H1 (cell line): ENCODE measurements at regions not wholly inside any gene's neighbourhood (a gene's known extent, or its start where the extent isn't known, plus 50 kb on each side); places are given as distances from the start of the nearest gene placed in this dataset.
A peak's percentile ranks its signal among the peaks of the same experiment; 100 is the strongest.

Experiments used
- CTCF ChIA-PET: fragments of 300-600 bp; sonication (Branson Sonifier 250); formaldehyde crosslinking; loops from one replicate; lab custom pipeline; 2021; ENCODE audit not compliant: partially characterized antibody; lab: Charles Lee
- POLR2A ChIA-PET: fragments of 300-600 bp; sonication (Branson Sonifier 250); formaldehyde crosslinking; loops from one replicate; lab custom pipeline; 2021; ENCODE audit warnings: inconsistent platforms; ENCODE audit not compliant: partially characterized antibody; lab: Charles Lee
- DNase-seq, 2 experiments: peaks; one replicate each; pipeline versions ENCODE4 v3.0.0 to v3.0.0-alpha.2; 2010 to 2022; ENCODE audit warnings: low spot score in 2 of 2, low read depth in 1 of 2, mixed read lengths in 1 of 2
- FAIRE-seq: peaks from 2 replicates; lab custom pipeline; 2011; peaks lifted over from hg19 to GRCh38; lab: Jason Lieb, UNC
- H2AFZ ChIP-seq: 2 replicates; pipeline ENCODE4 v1.8.1; 2012; ENCODE audit warnings: low read length, inconsistent platforms
- H2AK5ac ChIP-seq: 2 replicates; pipeline ENCODE4 v1.6.1; 2013; ENCODE audit warnings: low read depth, low read length
- H2BK120ac ChIP-seq: replicated peaks from 2 replicates; pipeline ENCODE3; 2013; ENCODE audit warnings: low read depth, low read length, inconsistent platforms
- H2BK12ac ChIP-seq: 2 replicates; pipeline ENCODE4 v1.6.1; 2013; ENCODE audit warnings: low read depth, low read length
- H2BK15ac ChIP-seq: 2 replicates; pipeline ENCODE4 v1.6.1; 2013; ENCODE audit warnings: low read length
- H2BK20ac ChIP-seq: 2 replicates; pipeline ENCODE4 v1.6.1; 2013; ENCODE audit warnings: low read length
- H2BK5ac ChIP-seq: 2 replicates; pipeline ENCODE4 v1.6.1; 2013; ENCODE audit warnings: low read depth, low read length
- H3K14ac ChIP-seq: 2 replicates; pipeline ENCODE4 v1.6.1; 2013; ENCODE audit warnings: inconsistent platforms; ENCODE audit not compliant: insufficient read length
- H3K18ac ChIP-seq: 2 replicates; pipeline ENCODE4 v1.6.1; 2013; ENCODE audit warnings: low read length; ENCODE audit errors: extremely low read depth
- H3K23ac ChIP-seq: 2 replicates; pipeline ENCODE4 v1.6.1; 2013; ENCODE audit warnings: inconsistent platforms; ENCODE audit not compliant: insufficient read length
- H3K23me2 ChIP-seq: 2 replicates; pipeline ENCODE4 v1.6.1; 2013; ENCODE audit warnings: low read depth, low read length
- H3K27ac ChIP-seq: 2 replicates; pipeline ENCODE4 v1.6.1; 2011; ENCODE audit warnings: low read depth, low read length, inconsistent platforms
- H3K27me3 ChIP-seq, 4 experiments: replicated peaks in 1 of 4; 1 replicate in 1 of 4; 2 replicates in 3 of 4; pipeline versions ENCODE4 v1.6.1 to v1.8.1; 2011 to 2013; ENCODE audit warnings: low read length in 3 of 4, mild to moderate bottlenecking in 3 of 4, inconsistent platforms in 2 of 4, mixed read lengths in 2 of 4, moderate library complexity in 1 of 4; ENCODE audit not compliant: control insufficient read depth in 3 of 4, insufficient read depth in 3 of 4; ENCODE audit errors: extremely low read depth in 1 of 4
- H3K36me3 ChIP-seq, 4 experiments: 2 replicates each; pipeline versions ENCODE4 v1.6.1 to v1.8.1; 2011 to 2013; ENCODE audit warnings: mild to moderate bottlenecking in 4 of 4, low read length in 3 of 4, moderate library complexity in 2 of 4, control low read depth in 1 of 4, inconsistent platforms in 1 of 4; ENCODE audit not compliant: insufficient read depth in 4 of 4, control insufficient read depth in 2 of 4
- H3K4ac ChIP-seq: replicated peaks from 2 replicates; pipeline ENCODE3; 2013; ENCODE audit warnings: low read length, low read depth, mixed read lengths, inconsistent platforms; ENCODE audit not compliant: insufficient read length
- H3K4me1 ChIP-seq, 4 experiments: replicated peaks in 1 of 4; 1 replicate in 1 of 4; 2 replicates in 3 of 4; pipeline versions ENCODE4 v1.6.1 to v1.8.1; 2011 to 2013; ENCODE audit warnings: low read length in 3 of 4, inconsistent platforms in 2 of 4, mixed read lengths in 1 of 4; ENCODE audit not compliant: insufficient read depth in 4 of 4, control insufficient read depth in 3 of 4
- H3K4me2 ChIP-seq, 2 experiments: 2 replicates each; pipeline versions ENCODE4 v1.6.1 to v1.8.1; 2011 to 2013; ENCODE audit warnings: low read depth in 2 of 2, low read length in 2 of 2, control low read depth in 1 of 2, inconsistent platforms in 1 of 2, mild to moderate bottlenecking in 1 of 2; ENCODE audit not compliant: insufficient read depth in 1 of 2
- H3K4me3 ChIP-seq, 4 experiments: fragments of 200-600, 300-600 bp in 1 of 4; sonication (generic), shearing (Covaris generic), sonication (Bioruptor Twin) in 1 of 4; 2 replicates each; pipeline versions ENCODE4 v1.5.1 to v1.8.1; 2011 to 2016; ENCODE audit warnings: low read length in 4 of 4, low read depth in 3 of 4, control low read depth in 2 of 4, inconsistent platforms in 2 of 4, mild to moderate bottlenecking in 2 of 4, mixed read lengths in 1 of 4, moderate library complexity in 1 of 4; ENCODE audit not compliant: insufficient read depth in 2 of 4; ENCODE audit errors: extremely low read depth in 1 of 4
- H3K56ac ChIP-seq: replicated peaks from 2 replicates; pipeline ENCODE3; 2013; ENCODE audit warnings: low read depth, mild to moderate bottlenecking, mixed read lengths, low read length, inconsistent platforms; ENCODE audit not compliant: insufficient read length
- H3K79me1 ChIP-seq: 2 replicates; pipeline ENCODE4 v1.6.1; 2013; ENCODE audit warnings: low read depth, low read length, control low read depth
- H3K79me2 ChIP-seq, 2 experiments: 2 replicates each; pipeline versions ENCODE4 v1.6.1 to v1.8.1; 2012 to 2013; ENCODE audit warnings: low read length in 2 of 2, mild to moderate bottlenecking in 2 of 2, inconsistent platforms in 1 of 2; ENCODE audit not compliant: insufficient read depth in 2 of 2, control insufficient read depth in 1 of 2
- H3K9ac ChIP-seq, 4 experiments: replicated peaks in 1 of 4; 1 replicate in 1 of 4; 2 replicates in 3 of 4; pipeline versions ENCODE4 v1.6.1 to v1.8.1; 2011 to 2013; ENCODE audit warnings: low read depth in 3 of 4, low read length in 3 of 4, control low read depth in 2 of 4, mild to moderate bottlenecking in 2 of 4, moderate library complexity in 2 of 4, inconsistent platforms in 1 of 4; ENCODE audit errors: extremely low read depth in 1 of 4
- H3K9me3 ChIP-seq, 2 experiments: 2 replicates each; pipeline versions ENCODE4 v1.6.1 to v1.8.1; 2012 to 2013; ENCODE audit warnings: mild to moderate bottlenecking in 2 of 2, moderate library complexity in 2 of 2, control low read depth in 1 of 2, inconsistent platforms in 1 of 2, low read depth in 1 of 2, low read length in 1 of 2, mixed read lengths in 1 of 2; ENCODE audit not compliant: insufficient read depth in 2 of 2
- H4K20me1 ChIP-seq, 2 experiments: replicated peaks in 1 of 2; 2 replicates each; pipeline versions ENCODE3 to v1.8.1; 2011 to 2013; ENCODE audit warnings: inconsistent platforms in 2 of 2, low read length in 2 of 2, mild to moderate bottlenecking in 1 of 2; ENCODE audit not compliant: insufficient read depth in 2 of 2, control insufficient read depth in 1 of 2
- H4K5ac ChIP-seq: 2 replicates; pipeline ENCODE4 v1.6.1; 2013; ENCODE audit warnings: low read length, low read depth, mixed read lengths, inconsistent platforms; ENCODE audit not compliant: insufficient read length
- H4K8ac ChIP-seq: 2 replicates; pipeline ENCODE4 v1.8.0; 2013; ENCODE audit warnings: mild to moderate bottlenecking, moderate library complexity, low read length, inconsistent platforms; ENCODE audit not compliant: insufficient read depth; ENCODE audit errors: extremely low read depth
- H4K91ac ChIP-seq: replicated peaks from 2 replicates; pipeline ENCODE3; 2013; ENCODE audit warnings: low read length, mixed read lengths, inconsistent platforms; ENCODE audit not compliant: insufficient read length
- MAFK ChIP-seq: IDR thresholded peaks from 2 replicates; pipeline ENCODE4 v1.6.1; 2012; ENCODE audit warnings: low read depth, mild to moderate bottlenecking, improper control_type of control experiment, low read length
- SRF ChIP-seq: IDR thresholded peaks from 2 replicates; pipeline ENCODE4 v1.6.1; 2011; ENCODE audit warnings: mild to moderate bottlenecking, low read depth, low read length, moderate library complexity
- WGBS, 2 experiments: shearing (Covaris generic) in 1 of 2; methylation state at CpG; one replicate each; pipeline versions ENCODE4 v1.1.6 to v1.1.7; 2013 to 2015; ENCODE audit warnings: low lambda C conversion rate in 2 of 2, mixed read lengths in 2 of 2, inconsistent platforms in 1 of 2, low coverage in 1 of 2, missing lambda C conversion rate in 1 of 2; ENCODE audit not compliant: insufficient replicate concordance in 2 of 2, insufficient coverage in 1 of 2, insufficient read length in 1 of 2; ENCODE audit errors: extremely low coverage in 1 of 2, missing lambda C conversion rate in 1 of 2; 5-methylcytosine and 5-hydroxymethylcytosine counted together

- no peaks in the 10 kb centered on the region for H3K79me1 ChIP-seq
- TF ChIP-seq SRF, result no peak
- TF ChIP-seq MAFK, result peak; percentile 68; the same call in 1 of the 2 replicates
- H3K18ac ChIP-seq, result no peak overlapping the region
- no peak for FAIRE-seq
- WGBS, 2 experiments, result 86% methylated on average over 1 of the region's 1 CpG; no CpG with 5 or more reads in 1 of the 2 experiments
- no peak overlapping the region for H2BK20ac ChIP-seq
- H4K20me1 ChIP-seq, result no peaks in the 10 kb centered on the region
- H2BK120ac ChIP-seq, result no peak overlapping the region
- no peak overlapping the region for H3K4me3 ChIP-seq
- H3K79me2 ChIP-seq, result no peaks in the 10 kb centered on the region
- no peak overlapping the region for H3K4ac ChIP-seq
- no peaks in the 10 kb centered on the region for H3K9me3 ChIP-seq
- no peak overlapping the region for H2BK5ac ChIP-seq
- no peak overlapping the region for H2AFZ ChIP-seq
- no peak overlapping the region for H4K91ac ChIP-seq
- H3K14ac ChIP-seq, result no peak overlapping the region
- H3K23ac ChIP-seq, result no peak overlapping the region
- H3K9ac ChIP-seq, result no peak overlapping the region
- H3K36me3 ChIP-seq, result no peaks in the 10 kb centered on the region
- no peak overlapping the region for H3K27ac ChIP-seq
- no peak overlapping the region for H2AK5ac ChIP-seq
- H2BK12ac ChIP-seq, result no peak overlapping the region
- H4K5ac ChIP-seq, result no peak overlapping the region
- H2BK15ac ChIP-seq, result no peak overlapping the region
- H3K23me2 ChIP-seq, result no peaks in the 10 kb centered on the region; the same call in 1 of the 2 replicates
- POLR2A ChIA-PET, result no interaction called here
- no peak overlapping the region for H3K4me2 ChIP-seq
- H3K4me1 ChIP-seq, result peaks cover 0 to 5% (median 0%) of the 10 kb centered on the region in 4 experiments; a peak in 1 of 7 replicates
- DNase-seq, result no peak
- H4K8ac ChIP-seq, result no peak overlapping the region
- H3K56ac ChIP-seq, result no peak overlapping the region
- CTCF ChIA-PET, result interaction anchor here (5.2 kb wide), 1 partner anchor 135 kb away, joined by 36 read pairs; no protein-coding TSS in a partner anchor
- H3K27me3 ChIP-seq, result no peaks in the 10 kb centered on the region
These were observed 507.3 kb upstream of the CDH8 start for GRCh38 chr16:62543516-62543915.
